ENCODE measurements at regions not wholly inside any gene's neighbourhood (a gene's known extent, or its start where the extent isn't known, plus 50 kb on each side); places are given as distances from the start of the nearest gene placed in this dataset.

- TF ChIP-seq EZH2 (IDR thresholded peaks at IDR 0.05; ENCODE audit: low read depth): no peak
- TF ChIP-seq, protein P1, sequence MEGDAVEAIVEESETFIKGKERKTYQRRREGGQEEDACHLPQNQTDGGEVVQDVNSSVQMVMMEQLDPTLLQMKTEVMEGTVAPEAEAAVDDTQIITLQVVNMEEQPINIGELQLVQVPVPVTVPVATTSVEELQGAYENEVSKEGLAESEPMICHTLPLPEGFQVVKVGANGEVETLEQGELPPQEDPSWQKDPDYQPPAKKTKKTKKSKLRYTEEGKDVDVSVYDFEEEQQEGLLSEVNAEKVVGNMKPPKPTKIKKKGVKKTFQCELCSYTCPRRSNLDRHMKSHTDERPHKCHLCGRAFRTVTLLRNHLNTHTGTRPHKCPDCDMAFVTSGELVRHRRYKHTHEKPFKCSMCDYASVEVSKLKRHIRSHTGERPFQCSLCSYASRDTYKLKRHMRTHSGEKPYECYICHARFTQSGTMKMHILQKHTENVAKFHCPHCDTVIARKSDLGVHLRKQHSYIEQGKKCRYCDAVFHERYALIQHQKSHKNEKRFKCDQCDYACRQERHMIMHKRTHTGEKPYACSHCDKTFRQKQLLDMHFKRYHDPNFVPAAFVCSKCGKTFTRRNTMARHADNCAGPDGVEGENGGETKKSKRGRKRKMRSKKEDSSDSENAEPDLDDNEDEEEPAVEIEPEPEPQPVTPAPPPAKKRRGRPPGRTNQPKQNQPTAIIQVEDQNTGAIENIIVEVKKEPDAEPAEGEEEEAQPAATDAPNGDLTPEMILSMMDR (conservative IDR thresholded peaks at IDR 0.05): no peak
- peaks cover 59% of the 10 kb centered on the region for H3F3A ChIP-seq (ENCODE audit: insufficient read depth, low read depth)
- no TSS peak for BruUV-seq (replicated peaks)
- peak overlapping the region; percentile 98; the same call in 1 of the 2 replicates for H3K27ac ChIP-seq
- no peak overlapping the region for H2AFZ ChIP-seq
- ChIA-PET POLR2A (ENCODE audit: unreplicated experiment) (no interaction called here), CTCF (no interaction called here)
- intact Hi-C loops (cut with micrococcal nuclease; ENCODE audit: unreplicated experiment): loop anchor here (5.0 kb wide), 1 partner anchor 1177 kb away; no protein-coding TSS in a partner anchor
- DNase-seq: no peak
- no peak overlapping the region for H3K4me2 ChIP-seq
- H3K9me2 ChIP-seq (ENCODE audit: insufficient read depth): no peaks in the 10 kb centered on the region
- no peaks in the 10 kb centered on the region for H4K20me1 ChIP-seq (ENCODE audit: insufficient read depth)
- peaks cover 79% of the 10 kb centered on the region for H3K4me1 ChIP-seq (replicated peaks; ENCODE audit: insufficient read depth)
- H3K79me2 ChIP-seq (ENCODE audit: low read depth): peaks cover 23% of the 10 kb centered on the region
- no peak overlapping the region for H3K4me3 ChIP-seq
- peaks cover 20% of the 10 kb centered on the region for H3K36me3 ChIP-seq (ENCODE audit: low read depth)
- H3K9me3 ChIP-seq (ENCODE audit: insufficient read depth, low read depth): peaks cover 25% of the 10 kb centered on the region
- H3K27me3 ChIP-seq (ENCODE audit: insufficient read depth, low read depth): no peaks in the 10 kb centered on the region
Measured at GRCh38 chr2:19614066-19614465, 255.6 kb upstream of the OSR1 start.

DNA sequence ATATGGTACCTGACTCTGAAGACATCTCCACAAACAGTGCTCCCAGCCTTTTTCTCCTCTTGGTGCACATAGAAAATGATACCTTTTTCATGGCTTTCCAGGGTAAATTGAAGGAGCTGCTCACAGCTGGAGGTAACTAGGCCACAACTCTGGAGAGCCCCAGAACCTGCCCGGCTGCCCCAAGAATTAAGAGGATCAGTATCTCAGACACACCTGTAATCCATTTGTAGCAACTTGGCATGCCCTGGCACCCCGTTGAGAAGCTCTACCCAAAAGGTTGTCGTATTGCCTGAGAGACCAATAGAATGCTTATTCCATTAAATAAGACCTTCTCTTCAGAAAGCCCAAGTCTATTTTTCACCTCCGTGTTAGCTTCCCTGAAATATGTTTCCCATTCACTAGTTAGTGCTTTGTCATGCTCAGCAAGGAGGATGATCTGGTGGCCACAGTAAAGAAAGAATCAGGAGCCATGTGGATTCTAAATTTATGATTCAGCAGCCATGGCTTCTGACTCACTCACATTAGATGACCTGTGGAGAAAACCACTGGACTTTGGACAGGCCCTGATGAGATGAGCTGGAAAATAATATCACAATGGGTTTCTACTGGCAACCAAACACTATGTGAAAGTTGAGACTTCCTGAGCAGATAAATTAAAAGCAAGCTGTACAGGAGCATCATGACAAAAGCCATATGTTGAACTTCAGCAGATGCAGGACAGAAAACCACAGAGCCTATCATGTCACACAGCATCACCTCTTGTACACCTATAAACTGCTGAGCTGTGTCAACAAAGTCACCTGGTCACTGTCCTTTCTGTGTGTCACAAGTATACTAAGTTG is 253.3 kb upstream of the OSR1 start:
- peaks cover 19% of the 10 kb centered on the region for H3K79me2 ChIP-seq (ENCODE audit: low read depth)
- BruUV-seq (replicated peaks): TSS peak; percentile 64

GRCh38 chr2:19609266-19609665 is 250.8 kb upstream of the OSR1 start:
- ChIA-PET CTCF (no interaction called here), POLR2A (ENCODE audit: unreplicated experiment) (interaction anchor here (0.7 kb wide), 1 partner anchor 13 kb away, joined by 3 read pairs; no protein-coding TSS in a partner anchor)
- intact Hi-C loops (cut with micrococcal nuclease; ENCODE audit: unreplicated experiment): no loop called here
- 0 out of 2 replicates have a peak, but pooled peaks cover 8% of the 10 kb centered on the region for H3K9me3 ChIP-seq (ENCODE audit: insufficient read depth, low read depth)
- no peaks in the 10 kb centered on the region for H3K9me2 ChIP-seq (ENCODE audit: insufficient read depth)
- peaks cover 10% of the 10 kb centered on the region for H3K36me3 ChIP-seq (ENCODE audit: low read depth)
- BruUV-seq (replicated peaks): no TSS peak
- peaks cover 53% of the 10 kb centered on the region for H3F3A ChIP-seq (ENCODE audit: insufficient read depth, low read depth)
- peak overlapping the region; percentile 46; the same call in 1 of the 2 replicates for H3K4me2 ChIP-seq
- no peak overlapping the region for H2AFZ ChIP-seq
- H3K4me1 ChIP-seq (replicated peaks; ENCODE audit: insufficient read depth): peaks cover 80% of the 10 kb centered on the region
- H3K27me3 ChIP-seq (ENCODE audit: insufficient read depth, low read depth): no peaks in the 10 kb centered on the region
- DNase-seq: no peak
- H4K20me1 ChIP-seq (ENCODE audit: insufficient read depth): no peaks in the 10 kb centered on the region
- peak overlapping the region; percentile 86; the same call in 1 of the 2 replicates for H3K27ac ChIP-seq
- no peak for TF ChIP-seq EZH2 (IDR thresholded peaks at IDR 0.05; ENCODE audit: low read depth)
- TF ChIP-seq, protein P1 (conservative IDR thresholded peaks at IDR 0.05): no peak
- H3K79me2 ChIP-seq (ENCODE audit: low read depth): peaks cover 19% of the 10 kb centered on the region
- no peak overlapping the region for H3K4me3 ChIP-seq

More for the DNA sequence above, 253.3 kb upstream of the OSR1 start:
- peak overlapping the region; percentile 9; the same call in 1 of the 2 replicates for H3K4me3 ChIP-seq
- no peaks in the 10 kb centered on the region for H3K9me2 ChIP-seq (ENCODE audit: insufficient read depth)
- DNase-seq: peak; percentile 58 to 98
- TF ChIP-seq, protein P1 (conservative IDR thresholded peaks at IDR 0.05): no peak
- no peak for TF ChIP-seq EZH2 (IDR thresholded peaks at IDR 0.05; ENCODE audit: low read depth)
- CTCF ChIA-PET: interaction anchor here (0.5 kb wide), 1 partner anchor 65 kb away, joined by 7 read pairs; no protein-coding TSS in a partner anchor
- POLR2A ChIA-PET (ENCODE audit: unreplicated experiment): interaction anchor here (0.6 kb wide), 2 partner anchors 198 to 1311 kb away, joined by 3 read pairs; no protein-coding TSS in a partner anchor
- H3K27ac ChIP-seq: peak overlapping the region; percentile 98
- H3K9me3 ChIP-seq (ENCODE audit: insufficient read depth, low read depth): peaks cover 15% of the 10 kb centered on the region; the same call in 1 of the 2 replicates
- H3K36me3 ChIP-seq (ENCODE audit: low read depth): peaks cover 20% of the 10 kb centered on the region
- peaks cover 85% of the 10 kb centered on the region for H3K4me1 ChIP-seq (replicated peaks; ENCODE audit: insufficient read depth)
- peak overlapping the region; percentile 52 for H3K4me2 ChIP-seq
- intact Hi-C loops (cut with micrococcal nuclease; ENCODE audit: unreplicated experiment): loop anchor here (1.0 to 5.0 kb wide), 3 partner anchors 73 to 1174 kb away; no protein-coding TSS in a partner anchor
- no peaks in the 10 kb centered on the region for H4K20me1 ChIP-seq (ENCODE audit: insufficient read depth)
- peaks cover 63% of the 10 kb centered on the region for H3F3A ChIP-seq (ENCODE audit: insufficient read depth, low read depth)
- peak overlapping the region; percentile 31; the same call in 1 of the 2 replicates for H2AFZ ChIP-seq
- no peaks in the 10 kb centered on the region for H3K27me3 ChIP-seq (ENCODE audit: insufficient read depth, low read depth)
